ENCODE measurements at regions not wholly inside any gene's neighbourhood (a gene's known extent, or its start where the extent isn't known, plus 50 kb on each side); places are given as distances from the start of the nearest gene placed in this dataset.
"Not testable (repeated sequence)": the region's sequence is repeated elsewhere in the genome, so short reads cannot be mapped to it uniquely, and the experiment has no call there.

- no peak for DNase-seq (ENCODE audit: low spot score)
These were observed 1177.9 kb downstream of the DIAPH3 start for GRCh38 chr13:58985845-58986244.

GRCh38 chr13:58989556-58989955, 1174.2 kb downstream of the DIAPH3 start:
- DNase-seq (ENCODE audit: low spot score), result no peak

GRCh38 chr13:58991826-58992477, 1171.8 kb downstream of the DIAPH3 start:
- no peak for DNase-seq (ENCODE audit: low spot score)

GRCh38 chr13:58992478-58993042, 1171.2 kb downstream of the DIAPH3 start:
- DNase-seq (ENCODE audit: low spot score), result no peak

GRCh38 chr13:58994077-58994476, 1169.7 kb downstream of the DIAPH3 start:
- DNase-seq (ENCODE audit: low spot score), result no peak

GRCh38 chr13:58994777-58995176, 1169.0 kb downstream of the DIAPH3 start:
- no peak for DNase-seq (ENCODE audit: low spot score)

GRCh38 chr13:58998716-58999115, 1165.0 kb downstream of the DIAPH3 start:
- DNase-seq (ENCODE audit: low spot score), result no peak

- no peak for DNase-seq (ENCODE audit: low spot score)
These were observed 1163.9 kb downstream of the DIAPH3 start for GRCh38 chr13:58999851-59000250.

- peak; percentile 47 for DNase-seq (ENCODE audit: low spot score)
These were observed 1163.0 kb downstream of the DIAPH3 start for GRCh38 chr13:59000770-59001169.

GRCh38 chr13:59012731-59013130, 1151.0 kb downstream of the DIAPH3 start:
- DNase-seq (ENCODE audit: low spot score), result no peak

GRCh38 chr13:59016250-59016649, 1147.5 kb downstream of the DIAPH3 start:
- no peak for DNase-seq (ENCODE audit: low spot score)

- no peak for DNase-seq (ENCODE audit: low spot score)
These were observed 1139.3 kb downstream of the DIAPH3 start for GRCh38 chr13:59024434-59024833.

GRCh38 chr13:59034198-59034597, 1129.5 kb downstream of the DIAPH3 start:
- DNase-seq (ENCODE audit: low spot score), result no peak

- no peak for DNase-seq (ENCODE audit: low spot score)
These were observed 1124.9 kb downstream of the DIAPH3 start for GRCh38 chr13:59038824-59039223.

GRCh38 chr13:59043016-59043415, 1120.7 kb downstream of the DIAPH3 start:
- no peak for DNase-seq (ENCODE audit: low spot score)

GRCh38 chr13:59047546-59047945, 1116.2 kb downstream of the DIAPH3 start:
- DNase-seq (ENCODE audit: low spot score), result no peak

GRCh38 chr13:59061621-59062020, 1102.1 kb downstream of the DIAPH3 start:
- no peak for DNase-seq (ENCODE audit: low spot score)

- DNase-seq (ENCODE audit: low spot score), result no peak
These were observed 1099.7 kb downstream of the DIAPH3 start for GRCh38 chr13:59064042-59064441.

- DNase-seq (ENCODE audit: low spot score), result not testable (repeated sequence)
These were observed 1087.3 kb downstream of the DIAPH3 start for GRCh38 chr13:59076386-59076785.

GRCh38 chr13:59086147-59086546, 1077.6 kb downstream of the DIAPH3 start:
- DNase-seq (ENCODE audit: low spot score), result no peak

- no peak for DNase-seq (ENCODE audit: low spot score)
These were observed 1075.0 kb downstream of the DIAPH3 start for GRCh38 chr13:59088716-59089115.

GRCh38 chr13:59094181-59094580, 1069.5 kb downstream of the DIAPH3 start:
- DNase-seq (ENCODE audit: low spot score), result no peak

GRCh38 chr13:59099182-59099974, 1064.3 kb downstream of the DIAPH3 start:
- no peak for DNase-seq (ENCODE audit: low spot score)

All from SK-N-DZ (cell line).